HG03520 (cell line): ENCODE measurements at regions not wholly inside any gene's neighbourhood (a gene's known extent, or its start where the extent isn't known, plus 50 kb on each side); places are given as distances from the start of the nearest gene placed in this dataset.

Source experiments
- ATAC-seq: cut with Tn5 transposase; IDR thresholded peaks from one replicate; pipeline ENCODE4 v1.9.1; 2021; ENCODE audit warnings: mild to moderate bottlenecking, moderate library complexity; ENCODE audit not compliant: unreplicated experiment

DNA sequence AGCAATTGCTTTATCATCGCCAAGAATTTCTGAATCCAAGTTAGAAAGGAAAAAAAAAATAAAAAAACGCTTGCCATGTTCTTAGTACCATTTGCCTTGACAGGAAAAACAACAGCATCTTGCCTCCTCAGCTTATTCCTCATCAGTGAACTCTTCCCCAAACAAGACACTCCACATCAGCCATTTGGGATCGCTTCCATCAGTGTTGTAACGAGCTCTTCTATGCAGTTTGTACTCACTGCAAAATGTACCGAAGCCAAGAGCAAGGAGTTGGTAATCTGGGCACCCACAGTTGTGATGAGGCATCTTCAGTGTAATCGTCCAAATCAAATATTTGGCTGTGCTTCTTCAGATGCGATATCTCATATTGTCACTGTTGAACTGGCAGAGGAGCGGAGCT is 503.7 kb downstream of the TMEM182 start:
- ATAC-seq: no peak

DNA sequence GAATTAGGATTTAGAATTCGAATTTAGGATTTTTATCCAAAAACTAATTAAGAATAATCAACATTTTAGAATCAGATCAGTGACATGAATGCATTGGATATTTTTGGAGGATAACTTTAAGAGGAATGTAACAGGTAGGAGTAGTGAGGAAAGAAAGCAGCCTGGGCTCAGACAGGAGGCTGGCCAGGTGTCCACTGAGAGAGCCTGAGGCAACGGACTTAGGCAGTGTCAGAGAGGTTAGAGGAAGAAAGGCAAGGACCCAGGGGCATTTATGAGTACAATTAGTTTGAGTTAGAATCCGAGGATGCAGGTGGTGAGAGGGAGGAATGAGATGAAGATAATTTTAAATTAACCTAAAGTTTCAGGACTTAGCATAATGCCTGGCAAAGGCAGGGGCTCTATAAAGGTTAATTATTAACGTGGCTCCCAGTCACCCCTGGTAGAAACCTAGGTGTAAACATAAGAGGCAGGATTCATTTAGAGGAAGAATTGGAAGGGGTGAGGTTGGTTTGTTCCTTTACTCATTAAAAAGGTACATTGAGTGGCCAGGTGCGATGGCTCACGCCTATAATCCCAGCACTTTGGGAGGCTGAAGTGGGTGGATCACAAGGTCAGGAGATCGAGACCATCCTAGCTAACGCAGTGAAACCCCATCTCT is 507.1 kb downstream of the TMEM182 start:
- ATAC-seq: no peak

DNA sequence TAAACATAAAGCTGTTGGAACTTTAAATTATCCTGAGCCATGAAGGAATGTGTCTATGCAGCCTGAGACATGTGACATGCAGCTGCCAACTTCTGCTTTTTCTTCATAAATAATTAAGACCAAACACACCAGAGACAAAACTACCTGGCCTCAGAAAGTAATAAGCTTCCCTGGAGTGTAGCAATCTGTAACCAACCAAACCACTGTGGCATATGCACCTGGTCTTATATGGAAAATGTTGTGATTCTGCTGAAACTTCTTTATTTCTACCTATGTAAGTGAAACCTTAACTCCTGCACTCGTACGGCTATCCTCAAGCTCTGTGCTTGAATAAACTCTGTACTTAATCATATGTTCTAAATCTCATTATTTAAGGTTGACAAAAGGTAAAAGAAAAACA is 515.0 kb downstream of the TMEM182 start:
- ATAC-seq: no peak

DNA sequence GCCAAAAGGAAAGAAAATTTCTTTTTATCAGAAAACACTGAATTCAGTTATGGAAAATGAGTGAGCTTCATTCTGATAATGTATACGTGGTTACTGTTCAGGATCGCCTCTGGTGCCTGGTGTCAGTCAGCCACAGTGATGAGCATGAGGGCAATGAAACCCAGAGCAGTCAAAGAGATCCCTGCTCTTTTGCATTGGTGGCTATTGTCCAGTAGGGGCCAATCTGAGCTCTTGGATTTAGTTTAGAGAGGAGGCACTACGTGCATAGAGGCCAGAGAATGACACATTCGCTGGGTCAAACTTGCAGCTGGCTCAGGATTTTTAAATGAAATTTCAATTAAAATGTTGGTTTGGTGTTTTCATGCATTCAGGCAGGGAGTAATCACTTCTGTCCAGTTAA is 522.9 kb downstream of the TMEM182 start:
- ATAC-seq: no peak

DNA sequence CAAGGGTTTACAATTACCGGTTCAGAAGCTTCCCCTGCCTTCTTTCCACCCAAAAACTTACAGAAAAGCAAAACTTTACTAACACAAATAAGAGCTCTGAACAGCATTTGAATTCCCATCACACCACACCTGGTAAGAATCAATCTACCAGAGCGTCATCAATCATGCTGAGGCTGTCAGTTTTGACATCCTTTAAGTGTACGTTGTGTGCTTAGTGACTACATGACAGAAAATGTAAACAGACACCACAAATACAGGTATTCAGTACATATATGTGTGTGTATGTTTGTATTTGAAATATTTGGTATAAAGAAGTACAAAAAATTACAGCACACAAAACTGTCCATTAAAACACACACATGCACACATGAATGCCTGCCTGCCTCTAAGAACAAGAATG is 523.5 kb downstream of the TMEM182 start:
- ATAC-seq: no peak

DNA sequence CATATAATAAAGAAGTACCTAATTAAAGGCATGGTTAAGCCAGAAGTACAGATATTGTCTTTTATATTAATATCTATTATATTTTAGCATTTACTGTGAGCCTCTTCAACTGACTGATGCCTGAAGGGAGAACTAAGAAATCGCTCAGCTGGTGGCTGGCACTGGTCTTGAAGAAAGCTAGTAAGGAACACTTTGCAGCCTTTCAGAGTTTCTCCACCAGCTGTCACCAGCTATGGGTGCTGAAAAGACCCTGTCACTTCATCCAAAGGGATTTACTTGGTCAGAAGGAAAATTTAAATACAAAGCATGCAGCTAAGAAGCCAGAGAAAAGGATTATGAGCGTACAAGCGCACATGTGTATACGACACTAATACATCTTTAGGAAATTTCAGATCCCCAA is 525.9 kb downstream of the TMEM182 start:
- ATAC-seq: no peak

DNA sequence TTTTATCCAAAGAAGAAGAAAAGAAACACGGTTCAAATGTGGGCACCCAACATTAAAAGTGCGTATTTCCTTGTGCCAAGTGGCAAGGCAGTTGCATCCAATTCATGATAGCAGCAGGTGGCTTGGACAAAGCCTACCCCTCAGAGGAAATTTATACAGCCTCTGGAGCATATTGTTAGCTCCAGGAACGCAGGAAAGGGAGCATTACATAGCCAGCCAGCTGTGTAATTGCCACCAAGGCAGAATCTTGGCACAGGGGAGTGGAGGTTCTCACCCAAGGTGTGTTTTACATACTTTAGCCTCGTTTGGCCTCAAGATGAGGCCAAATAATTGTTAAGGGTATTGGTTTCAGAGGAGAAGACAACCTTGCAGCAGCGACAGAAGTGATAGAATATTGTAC is 526.9 kb downstream of the TMEM182 start:
- no peak for ATAC-seq

DNA sequence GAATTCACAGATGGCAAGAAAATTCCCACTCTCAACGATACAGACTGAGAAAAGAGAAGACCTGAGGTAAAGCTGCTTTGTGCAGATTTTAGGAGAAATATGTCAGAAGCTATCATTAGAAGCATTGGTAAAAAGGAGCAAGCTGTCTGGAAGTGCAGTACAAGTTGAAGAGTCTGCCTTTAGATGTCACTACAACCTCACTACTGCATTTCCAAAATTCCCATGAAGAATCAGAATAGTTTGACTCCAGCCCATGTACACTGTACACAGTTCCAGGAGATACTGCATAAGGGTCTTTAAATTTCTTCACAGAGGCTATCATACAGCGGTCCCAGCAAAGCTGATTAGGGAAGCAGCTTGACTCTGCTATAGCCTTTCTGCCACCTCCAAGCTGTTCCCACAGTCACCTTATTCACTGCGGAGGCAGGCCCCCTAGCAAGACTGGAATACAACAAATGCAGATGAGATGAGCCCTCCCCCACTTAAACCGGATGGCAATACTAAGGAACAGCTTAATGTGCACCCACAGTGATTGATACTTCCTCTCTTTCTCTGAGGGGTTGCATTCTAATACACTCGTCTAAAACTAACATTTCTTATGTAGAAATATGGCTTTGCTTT is 527.4 kb downstream of the TMEM182 start:
- no peak for ATAC-seq

DNA sequence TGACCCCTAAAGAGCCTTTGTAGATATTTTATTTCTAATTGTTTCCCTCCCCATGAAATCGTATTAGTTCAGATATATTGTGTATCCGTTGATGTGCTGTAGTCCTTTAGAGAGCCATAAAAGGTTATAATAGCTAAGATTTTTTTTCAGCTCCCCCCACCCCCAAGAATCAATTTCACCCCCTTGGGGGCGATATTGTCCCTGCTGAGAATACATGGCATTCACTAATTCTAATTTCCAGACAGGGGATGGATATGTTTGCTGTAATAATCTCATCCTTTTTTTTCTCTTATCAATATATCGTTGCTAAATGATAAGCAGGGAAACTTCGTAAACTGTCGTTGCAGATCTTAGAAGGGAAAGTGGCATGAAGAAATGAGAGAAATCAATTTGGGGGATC is 530.7 kb downstream of the TMEM182 start:
- ATAC-seq: no peak

DNA sequence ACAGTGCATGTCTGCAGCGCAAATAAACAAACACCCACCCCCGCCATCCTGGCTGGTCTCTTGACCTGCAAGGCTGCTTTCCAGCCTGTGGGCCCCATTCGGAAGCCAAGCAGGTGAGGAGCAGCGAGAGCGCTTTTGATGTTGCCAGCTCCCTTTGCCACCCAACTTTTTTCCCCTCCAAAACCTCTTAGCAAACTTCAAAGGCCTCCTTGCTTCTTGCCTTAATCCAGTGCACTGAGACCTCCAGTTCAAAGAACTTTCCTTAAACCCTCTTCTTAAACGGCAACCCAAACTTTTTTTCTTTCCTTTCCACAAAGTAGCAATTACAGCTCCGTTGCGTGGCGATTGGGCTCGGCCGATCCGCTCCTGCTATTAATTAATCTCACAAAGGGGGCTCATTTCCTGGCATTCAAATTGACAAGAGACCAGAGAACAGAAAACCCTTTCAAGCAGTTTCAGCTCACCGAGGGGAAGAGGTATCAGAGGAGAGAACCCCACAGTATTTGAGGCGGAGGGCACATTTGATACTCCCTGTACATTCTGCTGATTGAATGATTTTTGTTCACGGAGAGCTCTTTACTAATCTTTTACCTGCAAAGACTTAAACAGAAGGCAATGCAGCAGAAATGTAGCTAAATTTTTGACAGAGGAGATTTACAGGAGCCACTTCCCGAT is 531.4 kb downstream of the TMEM182 start:
- ATAC-seq: no peak

DNA sequence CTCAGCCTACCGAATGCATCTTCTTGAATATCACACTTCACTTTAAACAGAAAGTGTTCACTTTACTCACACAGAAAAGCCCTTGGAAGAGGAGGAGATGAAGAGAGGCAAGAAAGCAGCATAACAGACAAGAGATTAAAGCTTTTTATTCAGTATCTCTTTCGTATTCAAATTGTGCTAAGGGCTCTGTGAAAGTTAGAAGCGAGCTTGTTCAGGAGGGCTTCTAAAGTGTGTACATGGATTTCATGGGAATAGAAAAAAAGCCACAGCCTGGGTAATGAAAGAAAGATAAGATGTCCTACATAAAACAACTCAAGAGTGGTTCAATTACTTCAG is 531.9 kb downstream of the TMEM182 start:
- no peak for ATAC-seq

DNA sequence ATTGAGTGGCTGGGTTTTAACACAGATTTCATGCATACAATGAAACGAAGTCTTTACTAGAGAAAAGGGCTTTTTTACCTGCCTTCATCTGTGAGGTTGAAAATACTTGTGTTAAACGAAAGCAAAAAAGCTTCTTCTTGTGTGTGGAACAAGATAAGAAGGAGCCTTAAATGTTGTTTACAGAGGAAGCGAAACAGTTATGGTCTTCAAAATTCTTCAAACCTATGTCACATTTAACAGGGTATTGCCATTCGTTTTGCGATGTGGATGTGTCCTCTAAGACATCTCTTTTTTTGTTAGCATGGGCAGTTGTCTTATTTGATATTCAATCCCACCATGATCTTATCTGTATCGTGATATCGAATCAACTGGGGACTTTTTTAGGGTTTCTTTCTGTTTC is 532.6 kb downstream of the TMEM182 start:
- ATAC-seq: no peak

DNA sequence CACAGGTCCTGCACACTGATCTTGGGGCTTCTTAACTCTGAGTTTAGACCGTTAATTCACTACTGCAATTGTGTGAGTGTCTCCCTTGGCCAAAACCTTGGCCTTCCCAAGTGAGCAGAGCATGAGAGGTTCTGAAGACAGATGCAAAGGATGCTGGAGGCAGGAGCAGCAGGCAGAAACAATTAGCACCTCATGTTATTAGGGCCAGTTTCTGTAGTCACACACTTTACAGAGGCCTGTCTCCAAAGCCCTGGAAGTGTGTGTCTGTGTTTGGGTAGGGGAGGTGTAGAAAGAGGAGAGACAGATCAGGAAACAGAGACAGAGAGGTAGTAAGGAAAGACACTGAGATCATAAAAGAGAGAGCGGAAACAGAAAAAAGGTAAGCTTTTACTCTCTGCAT is 533.8 kb downstream of the TMEM182 start:
- ATAC-seq: no peak

DNA sequence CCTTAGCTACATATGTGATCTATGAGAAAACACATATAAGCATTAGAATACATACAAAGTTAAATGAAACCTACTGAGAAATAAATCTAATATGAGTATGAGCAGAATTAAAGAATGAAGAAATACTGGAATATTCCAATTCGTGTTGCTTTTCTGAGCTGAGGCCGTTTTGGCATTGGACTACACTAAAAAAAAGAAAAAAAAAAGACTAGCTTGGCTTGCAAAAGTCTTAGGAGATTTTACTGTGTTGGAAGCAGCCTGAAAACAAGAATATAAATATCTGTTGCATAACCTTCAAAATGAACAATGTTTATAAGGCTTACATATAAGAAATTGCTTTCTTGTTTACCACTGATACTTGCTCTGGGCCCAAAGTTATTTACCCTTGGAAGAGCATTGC is 562.8 kb downstream of the TMEM182 start:
- no peak for ATAC-seq

DNA sequence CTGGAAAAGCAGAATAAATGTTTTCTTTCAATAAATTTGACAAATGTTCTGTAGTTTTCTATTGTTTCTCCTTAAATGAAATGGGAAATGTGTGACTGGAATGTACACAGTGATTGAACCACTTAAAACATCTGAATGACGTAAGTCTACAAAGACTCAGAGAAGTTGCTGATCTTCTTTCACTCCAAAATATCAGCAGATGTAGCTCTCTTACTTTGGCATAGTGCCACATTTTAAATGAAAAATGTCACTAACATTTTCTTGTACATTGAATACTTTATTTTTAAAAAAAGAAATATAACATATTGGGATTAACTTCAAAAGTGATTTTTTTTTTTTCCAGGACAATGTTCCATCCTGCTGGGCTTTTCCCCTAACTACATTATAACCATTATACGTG is 565.6 kb downstream of the TMEM182 start:
- ATAC-seq: no peak

DNA sequence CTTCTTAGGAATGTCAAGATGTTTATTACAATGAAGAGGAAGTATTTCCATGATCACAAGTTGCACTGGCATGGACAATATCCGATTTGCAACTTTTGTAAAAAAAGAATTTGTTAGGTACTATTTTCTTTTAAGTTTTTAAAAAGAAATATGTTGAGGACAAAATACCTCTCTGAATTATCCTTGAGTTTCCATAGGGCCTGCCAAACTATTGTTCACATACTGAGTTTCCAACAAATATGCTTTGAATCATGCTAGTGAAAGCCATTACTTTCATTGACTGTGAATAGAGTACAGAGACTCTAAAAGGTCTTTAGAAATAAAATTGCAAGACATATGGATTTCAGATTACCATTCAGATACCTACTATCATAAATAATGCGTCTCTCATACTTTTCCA is 566.1 kb downstream of the TMEM182 start:
- ATAC-seq: no peak

DNA sequence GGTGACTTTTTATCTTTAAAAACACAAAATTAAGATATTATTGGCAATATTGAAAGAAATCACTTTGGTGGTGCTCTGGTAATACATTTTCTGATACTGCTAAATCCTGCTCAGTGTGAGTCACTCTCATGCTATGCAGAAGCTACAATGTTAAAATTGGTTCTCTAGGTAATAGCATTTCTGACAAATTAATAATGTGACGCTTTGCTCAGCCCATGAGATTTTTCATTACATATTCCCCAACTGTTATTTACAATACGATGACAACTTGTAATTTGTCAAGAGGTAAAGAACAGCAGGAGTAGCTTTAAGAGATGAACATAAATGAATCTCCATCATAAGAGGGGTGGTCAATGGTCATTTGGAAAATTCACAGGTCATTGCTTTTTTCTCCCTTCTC is 573.6 kb downstream of the TMEM182 start:
- ATAC-seq: no peak

DNA sequence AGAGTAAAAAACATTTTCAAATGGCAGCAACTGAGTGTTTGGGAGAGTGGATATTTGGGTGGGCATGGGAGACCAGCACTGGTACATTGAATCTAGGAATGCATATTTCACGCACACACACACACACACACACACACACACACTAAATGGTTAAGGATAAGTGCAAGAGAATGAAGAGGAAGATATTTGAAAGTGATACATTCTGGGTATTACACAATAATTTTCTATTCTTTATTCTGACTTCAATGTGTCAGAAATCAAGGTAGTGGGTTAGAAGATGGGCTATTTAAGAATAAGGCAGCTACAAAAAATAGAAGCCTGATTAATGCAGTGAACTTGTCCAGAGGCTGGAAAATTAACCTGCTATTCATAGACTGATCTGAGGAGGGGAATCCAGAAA is 577.0 kb downstream of the TMEM182 start:
- no peak for ATAC-seq

DNA sequence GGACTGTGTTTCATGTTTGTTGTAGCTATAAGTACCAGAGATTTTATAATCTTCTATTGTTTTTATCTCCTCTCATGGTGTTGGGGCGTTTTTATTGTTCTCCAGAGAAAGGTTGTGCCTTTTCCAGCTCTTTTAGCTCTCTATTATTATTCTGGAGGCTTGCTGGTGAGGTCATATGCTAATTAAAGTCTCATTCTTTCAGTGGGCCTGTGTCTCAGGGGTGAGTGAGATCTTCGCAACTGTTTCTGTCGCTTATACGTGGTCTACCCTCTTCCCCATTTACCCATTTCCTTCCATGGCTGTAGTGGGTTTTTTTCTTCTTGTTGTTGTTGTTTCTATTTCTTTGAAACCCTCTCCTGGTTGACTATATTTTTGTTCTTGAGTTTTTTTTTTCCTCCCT is 584.9 kb downstream of the TMEM182 start:
- ATAC-seq: no peak

DNA sequence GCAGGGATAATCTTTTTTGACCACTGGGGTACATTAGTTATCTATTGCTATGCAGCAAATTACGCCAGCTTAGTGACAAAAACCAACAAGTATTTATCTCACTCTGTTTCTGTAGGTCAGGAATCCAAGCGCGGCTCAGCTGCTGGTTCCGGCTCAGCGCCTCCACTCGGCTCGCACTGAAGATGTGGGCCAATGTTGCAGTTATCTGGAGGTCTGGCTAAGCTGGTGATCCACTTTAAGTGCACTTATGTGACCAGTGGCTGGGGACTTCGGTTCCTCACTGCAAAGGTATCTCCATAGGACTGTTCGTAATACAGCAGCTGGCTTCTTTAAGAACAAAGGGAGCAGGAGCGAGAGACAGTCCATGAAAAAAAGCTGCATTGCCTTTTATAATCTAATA is 591.9 kb downstream of the TMEM182 start:
- ATAC-seq: no peak

DNA sequence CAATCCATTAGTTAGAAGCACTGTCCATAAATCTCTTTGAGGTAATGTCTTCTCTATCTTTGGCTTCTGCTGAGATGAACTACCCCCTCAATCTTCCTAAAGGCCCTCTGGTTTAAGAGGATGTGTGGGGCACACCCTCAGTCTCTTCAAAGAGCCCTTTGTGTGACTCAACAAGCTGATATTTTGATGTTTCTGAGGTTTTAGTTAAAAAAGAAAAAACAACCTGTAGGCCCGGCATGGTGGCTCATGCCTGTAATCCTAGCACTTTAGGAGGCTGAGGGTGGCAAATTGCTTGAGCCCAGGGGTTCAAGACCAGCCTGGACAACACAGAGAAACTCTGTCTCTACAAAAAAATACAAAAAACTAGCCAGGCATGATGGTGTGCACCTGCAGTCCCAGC is 593.5 kb downstream of the TMEM182 start:
- no peak for ATAC-seq

DNA sequence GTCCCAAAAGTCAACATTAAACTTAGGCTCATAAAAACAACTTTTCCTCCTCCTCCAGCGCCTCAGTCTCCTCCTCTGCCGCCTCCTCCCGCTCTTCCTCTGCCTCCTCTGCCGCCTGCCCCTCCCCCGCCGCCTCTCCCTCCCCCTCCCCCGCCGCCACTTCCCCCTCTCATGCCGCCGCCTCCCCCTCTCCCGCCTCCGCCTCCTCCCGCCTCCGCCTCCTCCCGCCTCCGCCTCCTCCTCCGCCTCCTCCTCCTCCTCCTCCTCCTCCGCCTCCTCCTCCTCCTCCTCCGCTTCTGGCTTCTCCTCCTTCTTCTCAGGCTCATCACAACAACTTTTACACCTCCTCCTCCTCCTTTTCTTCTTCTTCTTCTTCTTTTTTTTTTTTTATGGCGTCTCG is 599.9 kb downstream of the TMEM182 start:
- ATAC-seq: no peak

DNA sequence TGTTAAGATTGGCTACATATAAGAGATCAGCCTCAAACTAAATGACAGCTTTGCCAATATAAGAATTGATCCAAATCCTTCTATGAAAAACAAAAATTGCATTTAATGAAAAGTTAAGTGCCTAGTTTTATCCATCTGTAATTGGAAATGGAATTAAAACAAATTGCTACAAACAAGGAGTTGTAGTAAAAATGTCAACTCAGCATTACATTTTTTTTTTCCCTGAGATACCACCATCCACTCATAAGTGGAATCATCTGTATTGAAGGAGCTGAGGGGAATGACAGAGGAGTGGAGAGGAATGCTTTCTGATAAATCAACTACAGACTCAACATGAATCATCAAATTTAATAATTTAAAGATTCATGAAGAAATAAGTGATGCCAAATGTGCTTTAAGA is 601.8 kb downstream of the TMEM182 start:
- ATAC-seq: no peak
